ENCODE measurements at regions not wholly inside any gene's neighbourhood (a gene's known extent, or its start where the extent isn't known, plus 50 kb on each side); places are given as distances from the start of the nearest gene placed in this dataset.

DNA sequence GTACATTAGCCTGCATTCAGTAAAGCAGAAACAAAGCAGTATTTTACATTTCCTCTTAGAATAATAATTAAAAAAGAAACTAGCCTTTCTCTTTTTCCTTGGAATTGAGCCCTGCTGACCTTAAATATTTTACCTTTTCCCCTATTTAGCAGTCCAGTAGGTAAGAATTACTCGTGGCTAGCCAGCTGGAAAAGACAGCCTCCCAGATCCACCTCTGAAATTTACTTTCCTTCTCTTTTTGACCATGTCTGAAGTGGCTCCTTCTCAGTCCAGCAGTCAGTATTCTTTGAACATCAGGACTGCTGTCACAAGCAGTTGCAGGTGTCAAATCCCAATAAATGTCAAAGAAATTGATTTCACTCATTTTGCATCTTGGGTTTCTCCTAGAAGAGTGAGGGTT, 311.5 kb upstream of the DCBLD2 start:
- no peaks in the 10 kb centered on the region for H3K4me1 ChIP-seq (ENCODE audit: control insufficient read depth in 5 of 5, insufficient read depth in 5 of 5, low read length in 5 of 5)
- no peaks in the 10 kb centered on the region for H3K36me3 ChIP-seq (ENCODE audit: control insufficient read depth in 4 of 4, insufficient read depth in 4 of 4, low read length in 4 of 4)
- no peak overlapping the region for H3K4me3 ChIP-seq
- 35 to 55% methylated on average over 1 of the region's 1 CpG for WGBS, 2 donors
- no peak overlapping the region for H3K9ac ChIP-seq (ENCODE audit: insufficient read depth in 1 of 2, low read length in 2 of 2)
- H3K9me3 ChIP-seq (ENCODE audit: control insufficient read depth in 4 of 4, insufficient read depth in 3 of 4, low read length in 3 of 4): peaks cover 0 to 13% (median 2%) of the 10 kb centered on the region in 4 donors
- H3K27ac ChIP-seq (ENCODE audit: low read depth in 1 of 2, low read length in 1 of 2): no peak overlapping the region
- TF ChIP-seq, protein P1, sequence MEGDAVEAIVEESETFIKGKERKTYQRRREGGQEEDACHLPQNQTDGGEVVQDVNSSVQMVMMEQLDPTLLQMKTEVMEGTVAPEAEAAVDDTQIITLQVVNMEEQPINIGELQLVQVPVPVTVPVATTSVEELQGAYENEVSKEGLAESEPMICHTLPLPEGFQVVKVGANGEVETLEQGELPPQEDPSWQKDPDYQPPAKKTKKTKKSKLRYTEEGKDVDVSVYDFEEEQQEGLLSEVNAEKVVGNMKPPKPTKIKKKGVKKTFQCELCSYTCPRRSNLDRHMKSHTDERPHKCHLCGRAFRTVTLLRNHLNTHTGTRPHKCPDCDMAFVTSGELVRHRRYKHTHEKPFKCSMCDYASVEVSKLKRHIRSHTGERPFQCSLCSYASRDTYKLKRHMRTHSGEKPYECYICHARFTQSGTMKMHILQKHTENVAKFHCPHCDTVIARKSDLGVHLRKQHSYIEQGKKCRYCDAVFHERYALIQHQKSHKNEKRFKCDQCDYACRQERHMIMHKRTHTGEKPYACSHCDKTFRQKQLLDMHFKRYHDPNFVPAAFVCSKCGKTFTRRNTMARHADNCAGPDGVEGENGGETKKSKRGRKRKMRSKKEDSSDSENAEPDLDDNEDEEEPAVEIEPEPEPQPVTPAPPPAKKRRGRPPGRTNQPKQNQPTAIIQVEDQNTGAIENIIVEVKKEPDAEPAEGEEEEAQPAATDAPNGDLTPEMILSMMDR (IDR thresholded peaks at IDR 0.05; ENCODE audit: control extremely low read depth, extremely low read depth): no peak
- no peak for ATAC-seq (ENCODE audit: insufficient read depth, low FRiP score)
- no peak for DNase-seq
- no peaks in the 10 kb centered on the region for H3K27me3 ChIP-seq (ENCODE audit: control insufficient read depth in 3 of 3, insufficient read depth in 3 of 3, low read length in 2 of 3)

DNA sequence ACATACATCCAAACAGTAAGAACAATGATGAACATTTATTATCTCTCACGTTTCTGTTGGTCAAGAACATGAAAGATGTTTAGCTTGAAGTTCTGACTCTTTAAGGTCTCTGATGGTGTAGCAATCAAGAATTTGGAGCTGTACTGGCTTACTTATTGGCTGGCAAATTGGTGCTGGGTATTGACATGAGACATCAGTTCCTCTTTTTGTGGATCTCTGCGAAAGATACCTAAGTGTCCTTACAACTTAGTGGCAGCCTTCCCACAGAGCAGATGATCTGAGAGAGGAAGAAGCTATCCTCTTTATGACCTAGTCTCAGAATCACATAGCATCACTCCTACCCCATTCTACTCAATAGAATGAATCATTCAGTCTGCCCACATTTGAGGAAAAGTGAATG, 309.8 kb upstream of the DCBLD2 start:
- no peaks in the 10 kb centered on the region for H3K36me3 ChIP-seq (ENCODE audit: control insufficient read depth in 4 of 4, insufficient read depth in 4 of 4, low read length in 4 of 4)
- no peaks in the 10 kb centered on the region for H3K27me3 ChIP-seq (ENCODE audit: control insufficient read depth in 3 of 3, insufficient read depth in 3 of 3, low read length in 2 of 3)
- H3K27ac ChIP-seq (ENCODE audit: low read depth in 1 of 2, low read length in 1 of 2): no peak overlapping the region
- DNase-seq (no peak), ATAC-seq (ENCODE audit: insufficient read depth, low FRiP score) (no peak)
- 79 to 87% methylated on average over 2 of the region's 2 CpGs for WGBS, 2 donors
- H3K4me1 ChIP-seq (ENCODE audit: control insufficient read depth in 5 of 5, insufficient read depth in 5 of 5, low read length in 5 of 5): no peaks in the 10 kb centered on the region
- H3K9me3 ChIP-seq (ENCODE audit: control insufficient read depth in 4 of 4, insufficient read depth in 3 of 4, low read length in 3 of 4): peaks cover 0 to 10% (median 2%) of the 10 kb centered on the region in 4 donors
- TF ChIP-seq, protein P1 (IDR thresholded peaks at IDR 0.05; ENCODE audit: control extremely low read depth, extremely low read depth): no peak
- H3K4me3 ChIP-seq: no peak overlapping the region
- H3K9ac ChIP-seq (ENCODE audit: insufficient read depth in 1 of 2, low read length in 2 of 2): no peak overlapping the region

DNA sequence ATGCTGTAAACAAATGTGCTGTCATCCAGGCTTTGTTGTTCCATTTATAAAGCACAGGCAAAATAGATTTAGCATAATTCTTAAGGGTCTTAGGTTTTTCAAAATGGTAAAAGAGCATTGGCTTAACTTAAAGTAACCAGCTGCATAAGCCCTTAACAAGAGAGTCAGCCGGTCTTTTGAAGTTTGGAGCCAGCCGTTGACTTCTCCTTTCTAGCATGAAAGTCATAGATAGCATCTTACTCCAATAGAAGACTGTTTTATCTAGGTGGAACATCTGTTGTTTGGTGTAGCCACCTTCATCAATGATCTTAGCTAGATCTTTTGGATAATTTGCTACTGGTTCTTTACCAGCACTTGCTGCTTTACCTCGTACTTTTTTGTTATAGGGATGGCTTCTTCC, 297.5 kb upstream of the DCBLD2 start:
- WGBS, 2 donors: 46 to 63% methylated on average over 3 of the region's 3 CpGs
- Histone ChIP-seq H3K9ac (ENCODE audit: insufficient read depth in 1 of 2, low read length in 2 of 2) (no peak overlapping the region), H3K27ac (ENCODE audit: low read depth in 1 of 2, low read length in 1 of 2) (no peak overlapping the region), H3K36me3 (ENCODE audit: control insufficient read depth in 4 of 4, insufficient read depth in 4 of 4, low read length in 4 of 4) (no peaks in the 10 kb centered on the region), H3K27me3 (ENCODE audit: control insufficient read depth in 3 of 3, insufficient read depth in 3 of 3, low read length in 2 of 3) (no peaks in the 10 kb centered on the region), H3K9me3 (ENCODE audit: control insufficient read depth in 4 of 4, insufficient read depth in 3 of 4, low read length in 3 of 4) (no peaks in the 10 kb centered on the region), H3K4me1 (ENCODE audit: control insufficient read depth in 5 of 5, insufficient read depth in 5 of 5, low read length in 5 of 5) (no peaks in the 10 kb centered on the region), H3K4me3 (no peak overlapping the region)
- TF ChIP-seq, protein P1 (IDR thresholded peaks at IDR 0.05; ENCODE audit: control extremely low read depth, extremely low read depth): no peak
- DNase-seq (no peak), ATAC-seq (ENCODE audit: insufficient read depth, low FRiP score) (no peak)

DNA sequence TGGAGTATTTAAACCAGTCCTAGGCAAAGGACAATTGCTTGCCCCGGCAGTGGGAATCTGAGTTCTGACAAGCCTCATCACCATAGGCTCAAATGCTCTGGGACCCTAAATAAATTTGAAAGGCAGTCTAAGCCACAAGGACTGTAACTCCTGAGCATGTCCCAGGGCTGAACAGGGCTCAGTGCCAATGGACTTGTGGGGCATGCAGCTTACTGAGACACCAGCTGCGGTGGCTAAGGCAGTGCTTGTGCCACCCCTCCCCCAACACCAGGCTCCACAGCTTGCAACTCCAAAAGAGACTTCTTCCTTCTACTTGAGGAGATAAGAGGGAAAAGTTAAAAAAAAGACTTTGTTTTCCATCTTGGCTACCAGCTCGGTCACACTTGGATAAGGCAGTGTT, 289.7 kb upstream of the DCBLD2 start:
- Histone ChIP-seq H3K36me3 (ENCODE audit: control insufficient read depth in 4 of 4, insufficient read depth in 4 of 4, low read length in 4 of 4) (no peaks in the 10 kb centered on the region), H3K9me3 (ENCODE audit: control insufficient read depth in 4 of 4, insufficient read depth in 3 of 4, low read length in 3 of 4) (peaks cover 0 to 7% (median 1%) of the 10 kb centered on the region in 4 donors), H3K4me3 (no peak overlapping the region), H3K9ac (ENCODE audit: insufficient read depth in 1 of 2, low read length in 2 of 2) (no peak overlapping the region), H3K27ac (ENCODE audit: low read depth in 1 of 2, low read length in 1 of 2) (no peak overlapping the region), H3K27me3 (ENCODE audit: control insufficient read depth in 3 of 3, insufficient read depth in 3 of 3, low read length in 2 of 3) (no peaks in the 10 kb centered on the region), H3K4me1 (ENCODE audit: control insufficient read depth in 5 of 5, insufficient read depth in 5 of 5, low read length in 5 of 5) (no peaks in the 10 kb centered on the region)
- 75 to 94% methylated on average over 3 of the region's 3 CpGs for WGBS, 2 donors
- TF ChIP-seq, protein P1 (IDR thresholded peaks at IDR 0.05; ENCODE audit: control extremely low read depth, extremely low read depth): no peak
- ATAC-seq (ENCODE audit: insufficient read depth, low FRiP score) (no peak), DNase-seq (no peak)

Measured in lung (tissue), 11 donors.